IPS DF 6.9 (cell line): ENCODE measurements at regions not wholly inside any gene's neighbourhood (a gene's known extent, or its start where the extent isn't known, plus 50 kb on each side); places are given as distances from the start of the nearest gene placed in this dataset.
"Not testable (repeated sequence)": the region's sequence is repeated elsewhere in the genome, so short reads cannot be mapped to it uniquely, and the experiment has no call there.

Experiments used
- DNase-seq: peaks from one replicate; pipeline ENCODE4 v3.0.0-alpha.2; 2013; ENCODE audit warnings: low read depth, low spot score
- H3K27ac ChIP-seq: one replicate; pipeline ENCODE4 v1.5.1; 2013; ENCODE audit warnings: low read length, control low read depth
- H3K27me3 ChIP-seq: 2 replicates; pipeline ENCODE4 v1.6.1; 2013; ENCODE audit warnings: mild to moderate bottlenecking, low read length; ENCODE audit not compliant: control insufficient read depth, insufficient read depth
- H3K36me3 ChIP-seq: 2 replicates; pipeline ENCODE4 v1.6.1; 2013; ENCODE audit warnings: low read length; ENCODE audit not compliant: control insufficient read depth, insufficient read depth
- H3K4me1 ChIP-seq: 2 replicates; pipeline ENCODE4 v1.6.1; 2013; ENCODE audit warnings: low read length; ENCODE audit not compliant: control insufficient read depth, insufficient read depth
- H3K4me3 ChIP-seq: 2 replicates; pipeline ENCODE4 v1.5.1; 2013; ENCODE audit warnings: mild to moderate bottlenecking, low read length
- H3K9me3 ChIP-seq: 2 replicates; pipeline ENCODE4 v1.6.1; 2013; ENCODE audit warnings: low read length, inconsistent platforms; ENCODE audit not compliant: control insufficient read depth, insufficient read depth
- WGBS: extraction: QIAGEN DNeasy Blood & Tissue Kit; methylation state at CpG from one replicate; pipeline ENCODE4 v1.1.7; 2013; ENCODE audit warnings: mixed read lengths, missing lambda C conversion rate; ENCODE audit not compliant: insufficient read length, insufficient coverage; 5-methylcytosine and 5-hydroxymethylcytosine counted together

DNA sequence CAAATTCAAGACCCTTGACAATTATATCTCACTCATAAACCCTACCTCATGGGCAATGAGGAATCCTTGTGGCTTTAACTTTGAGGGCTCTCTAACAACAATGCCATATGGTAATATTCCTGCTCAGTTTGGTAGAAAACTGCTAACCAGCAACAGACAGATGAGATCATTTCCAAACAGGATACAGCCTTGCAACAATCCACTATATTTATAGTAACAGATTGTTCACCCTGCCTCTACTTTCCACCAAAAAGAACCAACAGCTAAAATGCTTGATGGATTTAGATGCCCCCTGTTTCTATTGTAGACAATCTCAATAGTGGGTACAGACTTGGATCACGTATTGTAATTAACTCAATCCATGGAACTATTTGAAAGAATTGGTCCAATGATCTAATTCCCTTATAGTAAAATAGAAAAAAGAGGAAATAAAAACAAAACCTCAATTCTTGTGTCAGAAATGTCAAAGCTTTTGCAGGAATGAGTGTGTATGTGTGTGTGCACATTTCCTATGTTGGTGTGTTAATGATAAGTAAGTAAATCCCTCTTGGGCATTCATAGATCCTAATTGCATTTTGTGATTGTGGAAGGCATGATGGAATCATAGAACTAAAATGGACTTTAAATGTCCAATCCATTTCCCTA, 100.0 kb upstream of the EDEM3 start:
- H3K9me3 ChIP-seq: no peaks in the 10 kb centered on the region
- H3K36me3 ChIP-seq: no peaks in the 10 kb centered on the region
- no peak overlapping the region for H3K27ac ChIP-seq
- H3K27me3 ChIP-seq: no peaks in the 10 kb centered on the region
- whole genome bisulfite sequencing: no CpG with 5 or more reads among the region's 1 CpG
- no peak for DNase-seq
- no peaks in the 10 kb centered on the region for H3K4me1 ChIP-seq
- no peak overlapping the region for H3K4me3 ChIP-seq

DNA sequence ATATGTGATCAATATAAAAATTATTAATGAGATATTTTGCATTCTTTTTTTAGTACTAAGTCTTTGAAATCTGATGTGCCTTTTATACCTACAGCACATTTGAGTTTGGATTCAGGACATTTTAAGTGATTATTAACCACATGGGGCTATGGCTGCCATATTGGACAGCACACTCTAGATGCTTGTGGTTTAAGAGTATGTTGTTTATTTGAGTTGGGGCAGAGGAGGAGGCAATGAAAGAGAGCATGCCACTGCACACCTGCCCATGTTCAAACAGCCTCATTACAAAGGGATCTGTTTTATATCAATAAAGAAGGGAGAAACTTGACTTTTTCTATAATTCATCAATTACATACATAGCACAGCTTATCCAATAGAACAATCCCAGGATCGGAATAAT, 99.4 kb upstream of the EDEM3 start:
- WGBS: no CpG with 5 or more reads among the region's 1 CpG
- DNase-seq: no peak

DNA sequence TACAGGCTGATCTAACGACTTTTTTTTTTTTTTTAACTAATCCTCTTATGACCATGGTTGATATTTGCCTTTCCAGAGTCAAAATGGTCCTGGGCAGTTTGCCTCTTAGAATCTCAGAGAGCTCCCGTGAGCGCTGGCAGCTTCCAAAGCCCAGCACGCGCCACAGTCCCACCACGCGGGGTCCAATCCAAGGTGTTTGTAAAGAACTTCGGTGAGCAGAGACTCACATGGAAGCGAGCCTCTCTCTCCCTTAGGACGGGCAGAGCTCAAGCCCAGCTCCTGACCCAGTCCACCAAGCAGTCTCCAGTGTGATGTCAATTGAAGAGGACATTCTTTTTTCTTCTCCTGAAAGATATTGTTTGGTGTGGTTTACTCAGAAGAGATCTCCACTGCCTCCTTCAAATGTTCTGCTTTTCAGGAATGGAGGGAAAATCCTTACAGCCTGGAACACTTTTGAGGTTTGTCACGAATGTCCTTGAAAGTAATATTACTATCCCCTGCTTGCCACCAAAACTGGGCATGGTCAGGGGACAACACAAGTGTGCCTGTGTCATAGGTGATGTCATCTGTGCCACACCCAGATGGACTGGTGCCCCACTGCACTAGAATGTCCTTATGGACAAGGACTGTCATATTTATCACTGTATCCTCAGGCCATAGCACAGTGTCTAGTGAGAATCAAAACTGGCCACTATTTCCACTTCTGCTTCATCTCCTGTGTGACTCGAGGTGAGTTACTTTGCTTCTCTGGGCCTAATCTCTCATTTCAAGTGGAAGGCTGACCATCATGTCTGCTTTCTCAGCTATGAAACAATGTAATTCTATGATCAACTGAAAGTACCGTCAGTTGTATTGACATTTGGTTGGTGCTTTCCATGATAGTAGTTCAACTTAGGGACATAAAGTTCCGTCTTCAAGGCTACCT, 97.4 kb upstream of the EDEM3 start:
- H3K9me3 ChIP-seq: no peaks in the 10 kb centered on the region
- no peak overlapping the region for H3K27ac ChIP-seq
- no peaks in the 10 kb centered on the region for H3K36me3 ChIP-seq
- no peaks in the 10 kb centered on the region for H3K27me3 ChIP-seq
- WGBS: no CpG with 5 or more reads among the region's 14 CpGs
- H3K4me1 ChIP-seq: no peaks in the 10 kb centered on the region
- no peak for DNase-seq
- no peak overlapping the region for H3K4me3 ChIP-seq

More for the DNA sequence above, 99.4 kb upstream of the EDEM3 start:
- Histone ChIP-seq H3K27me3 (no peaks in the 10 kb centered on the region), H3K9me3 (no peaks in the 10 kb centered on the region), H3K36me3 (no peaks in the 10 kb centered on the region), H3K27ac (no peak overlapping the region), H3K4me1 (no peaks in the 10 kb centered on the region), H3K4me3 (no peak overlapping the region)

DNA sequence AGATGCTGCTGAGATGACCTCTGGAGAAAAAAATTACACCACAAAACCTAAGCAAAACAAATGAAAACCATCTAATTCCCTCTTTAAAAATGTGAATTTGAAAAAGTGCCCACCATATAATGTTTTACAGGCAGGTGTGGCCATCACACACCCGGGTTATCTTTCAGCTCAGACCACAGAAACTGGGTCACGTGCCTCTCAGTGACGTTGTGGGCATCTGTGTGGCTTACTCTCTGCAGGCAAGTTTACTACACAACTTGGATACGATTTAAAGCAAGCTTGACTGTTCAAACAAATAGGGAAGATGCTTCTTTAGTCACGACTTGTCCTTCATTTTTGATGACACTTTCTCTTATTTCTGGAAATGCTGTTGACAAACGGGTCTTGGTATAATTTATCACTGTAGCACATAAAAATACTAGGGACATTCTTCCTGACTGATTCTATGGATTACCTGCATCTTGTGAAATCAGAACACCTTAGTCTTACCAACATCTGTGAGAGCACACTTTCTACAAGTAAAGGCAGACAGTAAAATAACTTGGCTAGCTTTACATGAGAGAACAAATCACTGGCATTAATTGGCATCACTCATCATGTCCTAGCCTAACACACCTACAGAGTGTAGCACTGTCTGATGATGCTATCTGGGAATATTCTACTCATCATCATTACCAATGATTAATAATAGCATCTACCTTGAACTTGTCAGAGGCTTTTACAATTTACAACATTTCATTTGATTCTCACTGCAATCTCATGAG, 89.3 kb upstream of the EDEM3 start:
- Histone ChIP-seq H3K4me3 (no peak overlapping the region), H3K4me1 (no peaks in the 10 kb centered on the region), H3K27ac (no peak overlapping the region), H3K36me3 (no peaks in the 10 kb centered on the region), H3K27me3 (no peaks in the 10 kb centered on the region), H3K9me3 (no peaks in the 10 kb centered on the region)
- no peak for DNase-seq
- WGBS: no CpG with 5 or more reads among the region's 6 CpGs

DNA sequence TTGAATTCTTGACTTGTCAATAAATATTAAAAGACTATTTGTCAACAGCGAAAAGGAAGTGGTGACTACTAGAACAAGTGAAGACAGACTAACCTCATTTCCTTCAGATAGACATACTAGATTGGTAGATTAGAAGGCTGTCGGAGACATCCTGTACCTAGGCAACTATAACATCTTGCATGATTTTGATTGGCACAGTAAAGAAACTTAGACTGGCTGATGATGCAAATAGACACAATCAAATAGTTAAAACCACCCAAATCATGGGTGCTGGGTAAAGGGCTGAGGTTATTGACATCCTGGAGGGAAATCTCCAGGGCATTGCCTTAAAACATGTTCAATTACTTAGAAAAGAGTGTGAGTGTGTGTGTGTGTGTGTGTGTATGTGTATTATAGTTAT, 85.9 kb upstream of the EDEM3 start:
- H3K4me1 ChIP-seq: no peaks in the 10 kb centered on the region
- no CpG with 5 or more reads among the region's 2 CpGs for WGBS

DNA sequence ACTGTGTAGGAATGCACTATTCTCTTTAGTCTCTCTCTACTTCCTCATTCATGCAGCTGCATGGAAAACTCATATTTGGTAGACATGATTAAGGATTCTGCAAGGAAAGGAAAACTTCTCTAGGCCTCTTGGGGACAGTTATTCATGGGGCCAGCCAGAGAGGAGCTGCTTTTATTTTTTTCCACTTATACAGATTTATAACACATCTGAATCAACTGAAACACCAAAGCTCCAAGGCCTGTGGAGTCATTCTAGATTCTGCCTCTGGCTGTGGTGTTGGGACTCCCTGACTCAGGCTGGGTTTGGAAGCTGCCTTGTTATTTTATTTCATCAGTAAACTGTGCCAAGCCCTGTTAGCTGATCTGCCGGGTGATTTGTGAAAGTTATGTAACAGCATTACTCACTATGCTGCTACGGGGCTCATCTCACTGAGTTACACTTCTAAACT, 83.9 kb upstream of the EDEM3 start:
- Histone ChIP-seq H3K9me3 (no peaks in the 10 kb centered on the region), H3K27ac (no peak overlapping the region), H3K4me1 (no peaks in the 10 kb centered on the region), H3K36me3 (no peaks in the 10 kb centered on the region), H3K4me3 (no peak overlapping the region), H3K27me3 (no peaks in the 10 kb centered on the region)
- no CpG with 5 or more reads among the region's 2 CpGs for WGBS
- no peak for DNase-seq

More for the DNA sequence above, 85.9 kb upstream of the EDEM3 start:
- Histone ChIP-seq H3K4me3 (no peak overlapping the region), H3K9me3 (no peaks in the 10 kb centered on the region), H3K27me3 (no peaks in the 10 kb centered on the region), H3K27ac (no peak overlapping the region), H3K36me3 (no peaks in the 10 kb centered on the region)
- DNase-seq: no peak

DNA sequence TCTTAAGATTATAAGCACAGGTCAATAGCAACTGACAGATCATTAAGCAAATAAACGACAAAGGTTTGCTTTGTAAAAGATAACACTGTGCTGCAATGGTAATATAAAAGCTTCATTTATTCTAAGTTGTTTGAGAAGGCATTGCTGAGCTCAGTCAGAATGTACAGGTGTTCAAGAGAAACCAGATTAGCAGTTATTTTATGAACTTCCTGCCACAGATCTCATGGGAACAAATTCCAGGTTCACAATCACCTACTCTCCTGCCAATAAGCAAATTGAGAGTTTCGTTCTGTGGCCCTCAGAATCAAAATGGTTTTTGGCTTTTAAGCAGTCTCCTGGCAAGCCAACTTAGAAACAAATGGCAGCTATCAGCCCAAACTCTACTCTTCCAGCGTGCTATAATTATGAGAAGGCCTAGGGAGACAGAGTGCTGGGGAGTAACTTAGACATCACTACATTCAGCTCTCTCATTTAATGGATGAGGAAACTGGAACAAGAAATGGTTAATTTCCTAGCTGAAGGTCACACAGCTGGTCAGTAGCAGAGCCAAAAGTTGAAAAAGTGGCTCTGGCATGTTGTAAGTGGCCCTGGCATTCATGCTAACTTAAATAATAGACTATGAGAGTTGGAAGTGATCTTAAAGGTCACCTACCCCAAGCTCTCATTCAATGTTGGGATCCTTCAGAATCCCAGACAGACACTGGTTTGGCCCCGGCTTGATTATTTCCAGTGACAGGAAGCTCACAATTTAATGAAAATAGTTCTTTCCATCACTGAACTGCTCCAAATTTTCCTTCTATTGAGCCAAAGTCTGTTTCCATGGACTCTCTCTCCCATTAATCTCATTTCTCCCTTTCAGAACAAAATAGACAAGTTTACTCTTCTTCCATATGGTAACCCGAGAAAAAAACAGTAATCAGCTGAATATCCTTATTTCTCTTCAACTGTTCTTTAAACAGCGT, 82.6 kb upstream of the EDEM3 start:
- Histone ChIP-seq H3K9me3 (no peaks in the 10 kb centered on the region), H3K4me3 (no peak overlapping the region), H3K27ac (no peak overlapping the region), H3K36me3 (no peaks in the 10 kb centered on the region), H3K4me1 (no peaks in the 10 kb centered on the region), H3K27me3 (no peaks in the 10 kb centered on the region)
- DNase-seq: no peak
- no CpG with 5 or more reads among the region's 6 CpGs for WGBS

DNA sequence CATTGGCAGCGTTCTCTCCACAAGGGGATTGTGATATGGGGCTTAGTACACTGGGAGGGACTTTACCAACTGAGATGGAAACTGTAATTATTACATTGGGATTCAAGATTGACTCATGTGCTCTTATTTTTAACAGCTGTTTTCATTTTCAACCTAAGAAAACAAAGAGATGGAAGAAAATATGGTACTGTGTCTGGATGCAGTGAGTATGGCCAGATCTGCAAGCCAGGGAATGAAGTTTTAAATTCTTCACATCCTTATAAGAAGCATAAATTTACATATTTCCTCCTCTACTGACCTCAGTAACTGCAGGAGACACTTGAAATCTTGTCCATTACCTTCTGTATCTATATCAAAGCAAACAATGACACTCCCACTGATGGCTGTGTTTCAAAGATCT, 81.5 kb upstream of the EDEM3 start:
- Histone ChIP-seq H3K36me3 (no peaks in the 10 kb centered on the region), H3K27ac (no peak overlapping the region), H3K9me3 (no peaks in the 10 kb centered on the region), H3K27me3 (no peaks in the 10 kb centered on the region), H3K4me3 (no peak overlapping the region), H3K4me1 (no peaks in the 10 kb centered on the region)
- no peak for DNase-seq
- no CpG with 5 or more reads among the region's 1 CpG for WGBS

DNA sequence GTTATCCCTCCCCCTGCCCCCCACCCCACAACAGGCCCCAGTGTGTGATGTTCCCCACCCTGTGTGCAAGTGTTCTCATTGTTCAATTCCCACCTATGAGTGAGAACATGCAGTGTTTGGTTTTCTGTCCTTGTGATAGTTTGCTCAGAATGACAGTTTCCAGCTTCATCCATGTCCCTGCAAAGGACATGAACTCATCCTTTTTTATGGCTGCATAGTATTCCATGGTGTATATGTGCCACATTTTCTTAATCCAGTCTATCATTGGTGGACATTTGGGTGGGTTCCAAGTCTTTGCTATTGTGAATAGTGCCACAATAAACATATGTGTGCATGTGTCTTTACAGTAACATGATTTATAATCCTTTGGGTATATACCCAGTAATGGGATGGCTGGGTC, 79.3 kb upstream of the EDEM3 start:
- DNase-seq, H3K27ac ChIP-seq, H3K9me3 ChIP-seq, H3K4me1 ChIP-seq, H3K4me3 ChIP-seq, H3K36me3 ChIP-seq, H3K27me3 ChIP-seq: not testable (repeated sequence)
